Neuronal stem cell (in vitro differentiated cells): ENCODE measurements at regions not wholly inside any gene's neighbourhood (a gene's known extent, or its start where the extent isn't known, plus 50 kb on each side); places are given as distances from the start of the nearest gene placed in this dataset.

ENCODE experiments used
- DNase-seq: peaks from one replicate; pipeline ENCODE4 v3.0.0-alpha.2; 2013; ENCODE audit warnings: low spot score
- H2AFZ ChIP-seq: one replicate; pipeline ENCODE4 v1.6.1; 2013; ENCODE audit warnings: mild to moderate bottlenecking, low read length, inconsistent platforms
- H2AK5ac ChIP-seq: 2 replicates; pipeline ENCODE4 v1.6.1; 2013; ENCODE audit warnings: low read depth, mild to moderate bottlenecking, inconsistent platforms, low read length, moderate library complexity, mixed read lengths
- H2BK120ac ChIP-seq: 2 replicates; pipeline ENCODE4 v1.6.1; 2013; ENCODE audit warnings: low read depth, mild to moderate bottlenecking, inconsistent platforms, low read length, moderate library complexity, mixed read lengths
- H2BK12ac ChIP-seq: one replicate; pipeline ENCODE4 v1.6.1; 2013; ENCODE audit warnings: low read length, inconsistent platforms
- H2BK15ac ChIP-seq: 2 replicates; pipeline ENCODE4 v1.6.1; 2013; ENCODE audit warnings: mild to moderate bottlenecking, low read length, inconsistent platforms, mixed read lengths
- H2BK5ac ChIP-seq: one replicate; pipeline ENCODE4 v1.6.1; 2013; ENCODE audit warnings: inconsistent platforms, mild to moderate bottlenecking, low read length, moderate library complexity
- H3K14ac ChIP-seq: one replicate; pipeline ENCODE4 v1.6.1; 2013; ENCODE audit warnings: low read length, inconsistent platforms
- H3K18ac ChIP-seq: 2 replicates; pipeline ENCODE4 v1.6.1; 2013; ENCODE audit warnings: low read length, inconsistent platforms
- H3K23ac ChIP-seq: 2 replicates; pipeline ENCODE4 v1.6.1; 2013; ENCODE audit warnings: low read depth, mild to moderate bottlenecking, mixed read lengths, low read length, inconsistent platforms; ENCODE audit not compliant: poor library complexity
- H3K27ac ChIP-seq: replicated peaks from 3 replicates; pipeline ENCODE4 v1.5.1; 2013; ENCODE audit warnings: low read length, inconsistent platforms
- H3K27me3 ChIP-seq, 3 experiments: 2 replicates each; pipeline ENCODE4 v1.6.1; 2013; ENCODE audit warnings: low read length in 3 of 3, mild to moderate bottlenecking in 2 of 3, inconsistent platforms in 1 of 3, low read depth in 1 of 3, mixed read lengths in 1 of 3, moderate library complexity in 1 of 3; ENCODE audit not compliant: control insufficient read depth in 3 of 3, insufficient read depth in 3 of 3
- H3K36me3 ChIP-seq, 2 donors: replicated peaks in 1 of 2; 2 replicates each; pipeline ENCODE4 v1.6.1; 2013; ENCODE audit warnings: low read length in 2 of 2; ENCODE audit not compliant: control insufficient read depth in 2 of 2, insufficient read depth in 2 of 2
- H3K4ac ChIP-seq: 2 replicates; pipeline ENCODE4 v1.6.1; 2013; ENCODE audit warnings: inconsistent platforms, mild to moderate bottlenecking, low read length, moderate library complexity
- H3K4me1 ChIP-seq, 2 donors: 1 replicate in 1 of 2; 2 replicates in 1 of 2; pipeline ENCODE4 v1.6.1; 2013; ENCODE audit warnings: low read length in 2 of 2, low read depth in 1 of 2; ENCODE audit not compliant: control insufficient read depth in 2 of 2, insufficient read depth in 1 of 2
- H3K4me2 ChIP-seq: one replicate; pipeline ENCODE4 v1.6.1; 2013; ENCODE audit warnings: mild to moderate bottlenecking, low read length, inconsistent platforms; ENCODE audit not compliant: insufficient read depth, poor library complexity, severe bottlenecking
- H3K4me3 ChIP-seq, 2 donors: 2 replicates each; pipeline ENCODE4 v1.5.1; 2013; ENCODE audit warnings: low read length in 2 of 2, mild to moderate bottlenecking in 2 of 2, inconsistent platforms in 1 of 2, moderate library complexity in 1 of 2
- H3K79me1 ChIP-seq: one replicate; pipeline ENCODE4 v1.6.1; 2013; ENCODE audit warnings: low read depth, mild to moderate bottlenecking, inconsistent platforms, low read length, moderate library complexity
- H3K9ac ChIP-seq: one replicate; pipeline ENCODE4 v1.6.1; 2013; ENCODE audit warnings: mild to moderate bottlenecking, low read depth, low read length, inconsistent platforms; ENCODE audit not compliant: poor library complexity
- H3K9me3 ChIP-seq, 2 donors: replicated peaks in 1 of 2; 2 replicates each; pipeline versions ENCODE3 to v1.6.1; 2013; ENCODE audit warnings: low read length in 2 of 2, mild to moderate bottlenecking in 2 of 2, inconsistent platforms in 1 of 2, low read depth in 1 of 2, mixed read lengths in 1 of 2, moderate library complexity in 1 of 2; ENCODE audit not compliant: control insufficient read depth in 2 of 2, insufficient read depth in 1 of 2
- H4K8ac ChIP-seq: one replicate; pipeline ENCODE4 v1.6.1; 2013; ENCODE audit warnings: low read depth, mild to moderate bottlenecking, inconsistent platforms, low read length, moderate library complexity
- H4K91ac ChIP-seq: one replicate; pipeline ENCODE4 v1.6.1; 2013; ENCODE audit warnings: low read length, low read depth, mild to moderate bottlenecking, inconsistent platforms; ENCODE audit not compliant: poor library complexity
- WGBS, 2 donors: extraction: QIAGEN DNeasy Blood & Tissue Kit; methylation state at CpG; one replicate each; pipeline ENCODE4 v1.1.7; 2013; ENCODE audit warnings: missing lambda C conversion rate in 2 of 2, mixed read lengths in 1 of 2; ENCODE audit not compliant: insufficient read length in 2 of 2, insufficient replicate concordance in 1 of 2; ENCODE audit errors: extremely low coverage in 2 of 2; 5-methylcytosine and 5-hydroxymethylcytosine counted together

GRCh38 chr9:135252980-135253304, 165.5 kb downstream of the OLFM1 start:
- H4K8ac ChIP-seq = peak overlapping the region; percentile 92
- peaks cover 0 to 25% (median 3%) of the 10 kb centered on the region in 3 experiments for H3K27me3 ChIP-seq
- no peak overlapping the region for H3K27ac ChIP-seq
- no peak overlapping the region for H2BK120ac ChIP-seq
- no peak overlapping the region for H3K4me2 ChIP-seq
- WGBS, 2 donors = no CpG with 5 or more reads among the region's 9 CpGs
- peak overlapping the region; percentile 96 for H3K18ac ChIP-seq
- no peak for DNase-seq
- no peak overlapping the region for H4K91ac ChIP-seq
- H3K14ac ChIP-seq = peak overlapping the region; percentile 89
- peaks cover 0 to 4% of the 10 kb centered on the region in 2 donors for H3K9me3 ChIP-seq
- H3K9ac ChIP-seq = peak overlapping the region; percentile 77
- H3K4me1 ChIP-seq = peaks cover 0 to 28% of the 10 kb centered on the region in 2 donors
- no peak overlapping the region for H2BK5ac ChIP-seq
- peak overlapping the region; percentile 82 for H2AK5ac ChIP-seq
- H3K23ac ChIP-seq = no peak overlapping the region
- peak overlapping the region; percentile 97 for H2BK15ac ChIP-seq
- H2BK12ac ChIP-seq = peak overlapping the region; percentile 98
- H3K4me3 ChIP-seq = no peak overlapping the region
- peak overlapping the region; percentile 22 for H2AFZ ChIP-seq
- no peaks in the 10 kb centered on the region for H3K36me3 ChIP-seq
- no peaks in the 10 kb centered on the region for H3K79me1 ChIP-seq
- no peak overlapping the region for H3K4ac ChIP-seq

- Histone ChIP-seq H2AFZ (peak overlapping the region; percentile 22), H2BK5ac (no peak overlapping the region), H3K27ac (no peak overlapping the region), H3K4me3 (no peak overlapping the region), H3K79me1 (no peaks in the 10 kb centered on the region), H4K8ac (peak overlapping the region; percentile 92), H3K9me3 (peaks cover 0 to 4% of the 10 kb centered on the region in 2 donors), H4K91ac (peak overlapping the region; percentile 53), H3K4me1 (peaks cover 0 to 24% of the 10 kb centered on the region in 2 donors), H3K14ac (peak overlapping the region; percentile 89), H3K9ac (peak overlapping the region; percentile 77), H3K36me3 (no peaks in the 10 kb centered on the region), H3K4me2 (no peak overlapping the region), H3K4ac (no peak overlapping the region), H2BK120ac (no peak overlapping the region), H3K27me3 (peaks cover 0 to 25% (median 3%) of the 10 kb centered on the region in 3 experiments), H2AK5ac (peak overlapping the region; percentile 82), H3K18ac (peak overlapping the region; percentile 96), H2BK15ac (peak overlapping the region; percentile 97), H2BK12ac (peak overlapping the region; percentile 98), H3K23ac (no peak overlapping the region)
- DNase-seq = no peak
- no CpG with 5 or more reads among the region's 31 CpGs for WGBS, 2 donors
Observed at GRCh38 chr9:135253305-135254004, 166.0 kb downstream of the OLFM1 start.

GRCh38 chr9:135254176-135255032, 166.9 kb downstream of the OLFM1 start:
- Histone ChIP-seq H3K79me1 (no peaks in the 10 kb centered on the region), H2BK15ac (peak overlapping the region; percentile 64), H3K4me3 (no peak overlapping the region), H3K18ac (peak overlapping the region; percentile 92), H3K14ac (peak overlapping the region; percentile 94), H3K27ac (no peak overlapping the region), H3K9ac (peak overlapping the region; percentile 50), H3K9me3 (peaks cover 0 to 4% of the 10 kb centered on the region in 2 donors), H2AFZ (no peak overlapping the region), H2BK120ac (peak overlapping the region; percentile 28), H3K23ac (peak overlapping the region; percentile 92), H2BK5ac (peak overlapping the region; percentile 90), H4K91ac (peak overlapping the region; percentile 53), H3K4me2 (no peak overlapping the region), H3K36me3 (no peaks in the 10 kb centered on the region), H3K4me1 (peaks cover 0 to 22% of the 10 kb centered on the region in 2 donors), H2AK5ac (peak overlapping the region; percentile 82), H3K27me3 (peaks cover 0 to 25% (median 3%) of the 10 kb centered on the region in 3 experiments), H3K4ac (peak overlapping the region; percentile 84), H4K8ac (no peak overlapping the region), H2BK12ac (peak overlapping the region; percentile 14)
- WGBS, 2 donors = no CpG with 5 or more reads among the region's 25 CpGs
- no peak for DNase-seq
